ENCODE measurements at regions not wholly inside any gene's neighbourhood (a gene's known extent, or its start where the extent isn't known, plus 50 kb on each side); places are given as distances from the start of the nearest gene placed in this dataset.

DNA sequence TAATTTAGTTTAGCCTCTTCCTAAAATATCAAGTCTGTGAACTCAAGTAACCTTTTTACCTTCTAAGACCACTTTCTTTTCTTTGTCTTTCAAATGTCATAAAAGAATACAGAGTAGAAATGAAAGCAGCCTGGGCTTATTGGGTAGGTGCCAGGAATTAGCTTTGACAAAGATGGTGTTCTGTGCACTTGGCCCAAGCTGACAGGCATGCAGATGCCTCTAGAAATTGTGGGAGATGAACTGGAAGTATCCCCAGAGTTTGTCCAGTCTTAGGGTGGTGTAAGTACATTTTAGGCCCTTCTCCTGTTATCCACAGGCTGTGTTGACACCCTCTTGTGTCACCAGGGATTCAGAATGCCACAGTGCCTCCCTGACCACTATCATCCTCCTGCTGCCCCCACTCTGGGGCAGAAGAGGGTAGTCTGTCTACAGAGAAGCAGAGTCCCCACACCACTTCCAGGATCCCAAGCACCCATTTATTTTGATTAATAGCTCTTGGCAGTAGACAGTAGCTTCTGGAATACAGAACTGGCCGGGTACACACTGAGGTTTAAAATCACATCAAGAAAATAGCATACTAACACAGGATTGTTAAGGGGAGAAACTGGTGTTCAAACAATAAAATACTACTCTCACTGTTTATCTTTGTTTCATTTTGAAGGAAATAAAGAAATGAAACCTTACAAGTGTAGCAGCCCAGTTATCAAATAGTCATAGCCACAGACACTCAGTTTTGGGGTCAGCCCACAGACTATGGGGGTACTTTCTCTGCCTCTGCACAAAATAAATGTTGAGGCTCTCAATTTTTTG, 343.2 kb downstream of the KCNRG start:
- DNase-seq (ENCODE audit: low spot score), result peak; percentile 15

DNA sequence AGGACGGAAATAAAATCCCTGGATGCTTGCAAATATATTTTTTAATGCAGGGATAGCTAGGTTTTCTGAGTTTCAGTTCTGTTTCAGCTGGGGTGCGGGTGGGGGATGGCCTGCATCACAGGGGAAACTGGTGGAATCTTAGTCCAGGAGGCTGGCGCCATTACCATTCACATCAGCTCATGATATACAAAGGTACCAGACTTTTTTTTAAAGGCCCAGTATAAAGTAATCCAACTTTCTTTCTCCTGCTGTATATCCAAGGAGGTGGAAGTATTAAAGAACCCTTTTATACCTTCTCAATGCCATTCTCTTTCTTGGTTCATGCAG, 343.8 kb downstream of the KCNRG start:
- DNase-seq (ENCODE audit: low spot score), result no peak

DNA sequence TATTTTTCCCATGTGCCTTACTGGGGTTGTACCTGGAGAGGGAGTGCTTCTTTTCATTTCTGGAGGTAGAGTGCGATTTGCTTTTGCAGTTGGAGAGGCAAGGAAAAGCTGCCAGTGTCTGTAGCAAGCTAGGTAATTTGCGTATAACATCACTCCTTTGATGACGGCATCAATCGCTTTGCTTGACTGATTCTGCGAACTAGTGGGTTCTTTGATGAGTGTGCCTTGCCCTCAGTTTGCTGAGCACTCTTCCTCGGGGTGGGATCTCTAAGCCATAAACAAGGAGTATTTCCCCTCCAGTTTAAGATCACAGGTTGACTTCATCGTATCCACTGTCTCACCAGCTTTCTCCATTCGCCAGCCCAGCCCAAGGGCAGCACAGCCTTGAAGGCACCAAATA, 344.5 kb downstream of the KCNRG start:
- no peak for DNase-seq (ENCODE audit: low spot score)

DNA sequence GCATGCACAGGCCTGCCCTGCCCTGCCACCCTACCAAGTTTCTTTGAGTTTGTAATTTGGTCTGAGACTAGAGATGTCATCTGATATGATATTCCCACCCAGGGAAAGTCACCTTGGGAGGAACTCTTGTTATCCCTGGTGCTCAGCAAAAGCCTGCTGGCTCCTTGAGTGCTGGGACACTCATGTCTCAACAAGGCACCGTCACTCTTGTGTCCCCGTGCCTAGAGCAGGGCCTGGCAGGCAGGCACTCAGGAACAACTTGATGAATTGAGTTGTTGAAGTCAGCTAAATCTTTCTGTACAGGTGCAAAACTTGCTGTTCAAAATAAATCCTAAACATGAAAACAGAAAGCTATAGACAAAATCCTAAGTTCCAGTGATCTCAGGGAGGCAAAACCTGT, 345.4 kb downstream of the KCNRG start:
- DNase-seq (ENCODE audit: low spot score), result no peak

DNA sequence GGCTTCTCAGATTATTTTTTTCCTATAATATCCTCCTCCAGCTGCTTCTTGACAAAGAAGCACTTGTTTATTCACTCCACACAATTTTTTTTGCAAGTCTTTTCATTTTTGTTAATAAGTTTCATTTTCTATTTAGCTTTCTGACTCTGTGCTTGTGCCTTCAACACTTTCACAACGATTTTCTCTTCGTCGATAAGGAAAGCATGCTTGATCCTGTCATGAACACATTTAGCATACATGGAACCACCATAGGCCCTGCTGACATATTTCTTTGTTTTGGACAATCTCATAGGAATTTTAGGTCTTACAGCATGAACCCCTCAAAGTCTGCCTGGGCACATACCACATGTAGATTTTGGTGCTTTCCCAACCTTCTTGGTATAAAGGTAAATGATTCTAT, 346.0 kb downstream of the KCNRG start:
- DNase-seq (ENCODE audit: low spot score), result no peak

DNA sequence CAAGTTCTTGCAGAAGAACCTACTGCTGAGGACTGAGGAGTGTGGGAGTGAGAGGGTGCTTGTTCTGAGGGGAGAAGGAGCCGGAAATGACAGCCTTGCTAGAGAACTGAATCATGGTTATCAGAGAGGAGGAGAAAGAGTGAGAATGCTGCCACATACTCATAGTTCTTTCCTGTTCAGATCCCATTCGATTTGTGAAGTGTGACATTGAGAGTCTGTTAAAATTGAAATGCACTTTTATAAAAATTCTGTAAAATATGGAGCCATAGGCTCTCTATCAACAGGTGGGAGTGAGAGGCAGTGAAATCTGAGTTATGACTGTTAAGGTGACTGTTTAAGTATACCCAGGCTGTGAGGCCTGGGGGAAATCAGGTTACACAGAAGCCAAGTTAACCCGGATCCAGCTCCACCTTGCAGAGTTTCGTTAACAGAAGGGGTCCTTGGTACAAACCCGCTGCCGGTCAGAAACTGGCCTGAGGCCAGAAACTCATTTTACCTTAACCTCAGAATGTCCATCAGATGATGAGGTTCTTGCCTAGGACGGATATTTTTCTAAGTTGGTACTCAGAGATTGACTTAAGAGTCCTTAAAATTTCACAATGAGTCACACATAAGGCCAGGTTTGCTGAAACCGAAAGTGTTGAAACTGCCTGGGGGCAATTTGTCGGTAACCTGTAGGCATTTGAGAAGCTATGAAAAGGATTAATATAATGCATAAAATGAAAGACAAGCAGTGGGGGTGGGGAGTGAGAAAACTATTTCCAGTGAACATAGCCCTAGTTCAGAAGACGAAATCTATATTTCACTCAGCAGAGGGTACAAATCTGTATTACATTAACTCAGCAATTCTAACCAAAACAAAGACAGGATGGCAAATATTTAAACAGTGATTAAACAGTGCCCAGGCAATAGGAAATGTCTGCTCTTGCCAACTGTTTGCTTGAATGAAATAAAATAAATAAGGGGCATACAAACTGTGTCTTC, 350.5 kb downstream of the KCNRG start:
- DNase-seq (ENCODE audit: low spot score), result peak; percentile 90

DNA sequence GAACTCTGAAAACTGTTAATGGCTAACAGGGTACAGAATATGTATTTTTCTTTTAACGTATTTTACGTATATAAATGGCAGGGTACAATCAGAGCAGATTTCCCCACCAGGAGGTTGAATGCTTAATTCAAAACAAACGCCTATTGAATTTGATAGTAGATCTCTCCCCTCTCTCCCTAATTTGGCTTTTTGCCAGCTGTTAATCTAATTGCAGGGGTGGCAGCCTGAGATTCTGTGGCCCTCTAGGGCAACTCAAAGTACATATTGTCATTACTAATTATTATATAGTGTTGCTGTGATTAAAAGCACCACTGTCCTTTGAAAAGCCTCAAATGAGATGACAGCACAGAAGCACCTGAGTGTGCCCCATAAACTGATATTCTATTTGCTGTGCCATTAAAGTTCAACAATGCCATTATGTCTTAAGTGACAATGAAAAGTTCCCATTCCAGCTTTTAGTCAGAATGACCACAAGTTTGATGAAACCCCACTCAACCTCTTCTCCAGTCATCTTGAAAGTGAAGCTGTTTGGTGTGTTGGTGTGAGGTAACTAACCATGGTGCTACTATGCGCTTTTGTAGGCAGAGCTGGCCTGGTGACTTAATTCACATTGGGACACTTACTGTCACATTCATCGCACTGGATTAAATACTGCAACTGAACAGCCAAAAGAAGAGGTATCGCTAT, 351.4 kb downstream of the KCNRG start:
- DNase-seq (ENCODE audit: low spot score), result no peak

DNA sequence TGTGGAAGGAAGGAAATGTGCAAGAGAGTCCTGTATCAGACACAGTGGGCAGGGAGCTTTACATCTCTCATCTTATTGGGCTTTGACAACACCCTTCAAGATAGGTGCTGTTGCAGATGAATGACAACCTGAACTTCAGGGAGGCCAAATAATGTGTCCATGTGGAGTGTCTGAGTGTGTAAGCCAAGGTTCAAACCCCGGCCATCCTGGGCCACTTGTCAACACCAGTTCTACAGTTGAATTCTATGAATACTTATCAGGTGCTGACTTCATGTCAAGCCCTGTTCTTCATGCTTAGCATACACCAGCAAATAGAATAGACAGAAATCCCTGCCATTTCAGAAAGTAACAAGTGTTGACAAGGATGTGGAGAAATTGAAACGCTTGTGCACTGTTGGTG, 354.4 kb downstream of the KCNRG start:
- DNase-seq (ENCODE audit: low spot score), result no peak

DNA sequence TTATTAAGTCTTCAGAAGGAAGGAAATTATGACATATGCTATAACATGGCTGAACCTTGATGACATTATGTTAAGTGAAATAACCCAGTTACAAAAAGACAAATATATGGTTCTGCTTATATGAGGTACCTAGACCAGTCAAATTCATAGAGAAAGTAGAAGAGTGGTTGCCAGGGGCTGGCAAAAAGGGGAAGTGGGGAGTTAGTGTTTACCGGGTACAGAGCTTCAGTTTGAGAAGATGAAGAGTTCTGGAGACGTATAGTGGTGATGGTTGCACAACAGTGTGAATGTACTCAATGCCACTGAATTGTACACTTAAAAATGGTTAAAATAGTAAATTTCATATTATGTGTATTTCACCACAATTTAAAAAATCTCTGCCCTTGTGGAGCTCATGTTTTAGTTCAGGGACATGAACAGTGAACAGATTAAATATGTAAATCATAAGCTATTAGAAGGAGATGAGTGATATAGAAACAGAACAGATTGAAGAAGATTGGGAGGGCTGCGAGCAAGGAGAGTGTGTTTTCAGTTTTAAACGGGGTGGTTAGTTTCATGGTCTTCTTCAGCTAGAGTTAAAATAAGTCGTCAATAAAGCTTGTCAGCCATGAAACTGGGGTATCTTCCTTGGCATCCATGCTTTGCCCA, 355.2 kb downstream of the KCNRG start:
- DNase-seq (ENCODE audit: low spot score), result no peak

DNA sequence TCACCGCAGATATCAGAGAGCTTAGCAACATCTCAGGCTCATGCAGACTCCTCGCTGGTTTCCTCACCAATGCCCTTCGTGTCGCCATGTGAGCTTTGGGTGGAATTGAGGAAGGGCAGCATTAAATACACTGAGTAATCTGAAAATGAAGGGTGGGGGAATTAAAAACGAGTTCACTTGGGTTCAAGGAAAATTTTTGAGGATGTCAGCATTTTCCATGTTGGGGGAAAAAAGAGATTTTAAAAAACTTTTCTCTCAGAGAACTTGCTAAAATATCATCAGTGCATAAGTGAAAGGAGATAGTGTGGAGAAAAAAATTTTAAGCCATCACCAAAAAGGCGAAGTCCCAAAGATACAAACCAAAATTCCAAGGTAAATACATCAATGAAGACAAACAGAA, 359.3 kb downstream of the KCNRG start:
- no peak for DNase-seq (ENCODE audit: low spot score)

DNA sequence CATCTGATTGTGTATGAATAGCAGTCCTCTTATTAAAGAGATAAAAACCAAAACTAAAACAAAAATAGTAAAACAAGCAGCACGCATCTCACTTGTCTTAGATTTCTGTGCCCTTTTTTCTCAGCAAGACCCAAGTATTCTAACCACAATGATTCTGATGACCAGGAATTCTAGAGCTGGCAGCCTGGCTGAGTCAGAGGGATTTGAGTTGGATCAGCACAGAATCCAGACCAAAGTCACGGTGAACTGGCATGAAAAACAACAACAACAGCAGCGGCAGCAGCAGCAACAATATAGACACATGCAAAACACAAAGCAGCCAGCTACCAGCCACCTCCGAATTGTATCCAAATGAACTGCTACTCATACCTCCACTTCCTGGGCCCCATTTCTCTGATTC, 360.5 kb downstream of the KCNRG start:
- peak; percentile 79 for DNase-seq (ENCODE audit: low spot score)

DNA sequence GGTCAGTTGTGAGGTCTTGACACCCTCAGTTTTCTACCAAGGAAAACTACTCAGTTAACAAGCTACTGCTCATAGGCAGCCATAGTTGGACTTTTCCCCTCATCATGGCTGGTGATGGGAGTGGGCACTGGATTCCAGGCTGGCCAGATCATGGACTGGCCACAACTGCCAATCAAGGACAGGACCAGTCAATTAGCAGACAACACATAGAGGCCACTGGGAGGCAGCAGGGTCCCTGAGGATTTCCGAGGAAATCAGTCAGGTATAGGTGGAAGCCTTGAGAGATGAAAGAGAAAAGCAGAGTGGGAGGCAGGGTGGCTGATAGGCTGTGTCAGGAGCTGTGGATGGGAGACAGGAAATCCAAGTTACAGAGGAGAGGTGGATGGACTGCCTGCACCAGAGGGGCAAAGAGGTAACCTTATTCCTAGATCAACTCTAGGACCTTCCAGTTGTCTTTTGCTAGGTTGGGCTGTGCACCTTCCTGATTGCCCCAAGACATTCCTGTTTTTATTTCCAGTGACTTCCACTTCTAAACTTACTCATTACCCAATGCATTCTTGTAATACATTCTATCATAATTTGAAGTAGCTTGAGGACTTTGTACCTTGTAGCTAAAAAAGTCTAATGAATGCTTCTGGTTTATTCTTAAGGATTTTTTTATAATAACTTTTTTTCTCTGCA, 361.8 kb downstream of the KCNRG start:
- DNase-seq (ENCODE audit: low spot score), result peak; percentile 41

DNA sequence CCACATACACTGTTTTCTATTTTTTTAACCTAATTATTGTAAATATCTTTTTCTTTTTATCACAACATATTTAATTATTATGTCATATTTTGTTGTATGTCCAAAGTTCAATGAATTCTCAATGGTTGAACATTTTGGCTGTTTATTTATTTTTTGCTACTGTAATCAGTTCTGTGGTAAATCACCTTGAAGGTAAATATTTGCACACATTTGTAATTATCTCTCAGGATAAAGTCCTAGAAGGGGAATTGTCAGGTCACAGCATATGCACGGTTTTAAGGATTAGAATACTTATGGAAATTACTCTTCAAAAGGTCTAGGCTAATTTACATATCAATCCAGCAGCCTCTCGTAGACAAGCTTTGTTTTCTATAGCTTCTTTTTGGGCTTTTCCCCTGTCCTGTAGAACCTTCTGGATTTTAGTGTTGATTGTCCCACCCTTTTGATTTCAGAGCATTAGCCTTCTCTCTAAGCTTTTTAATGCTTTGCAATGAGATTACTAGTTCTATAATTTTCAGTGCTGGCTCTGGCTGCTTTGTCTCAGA, 362.6 kb downstream of the KCNRG start:
- DNase-seq (ENCODE audit: low spot score), result no peak

DNA sequence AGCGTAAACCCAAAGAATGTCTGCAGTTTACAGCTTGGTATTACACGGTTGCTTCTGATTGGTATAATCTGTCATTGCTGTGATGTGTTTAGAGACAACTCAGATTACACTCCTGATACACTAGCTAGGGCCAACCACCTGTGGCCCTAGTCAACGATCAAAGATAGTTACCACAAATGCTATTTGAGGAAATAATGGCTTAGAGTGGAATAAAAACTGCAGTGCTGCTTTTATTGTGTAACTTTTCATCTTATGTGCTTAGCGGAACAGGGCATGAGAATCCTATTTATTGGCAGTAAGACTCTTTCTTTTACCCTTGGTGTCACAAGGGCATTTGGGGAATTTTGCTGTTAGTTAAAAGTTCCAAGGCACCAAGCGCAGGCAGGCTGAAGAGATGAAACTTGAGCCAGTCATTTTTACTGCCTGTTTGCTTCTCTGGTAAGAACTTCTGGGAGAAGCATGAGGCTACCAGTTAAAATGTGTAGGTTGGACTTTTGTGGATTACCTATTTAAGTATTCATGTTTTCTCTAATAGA, 363.3 kb downstream of the KCNRG start:
- DNase-seq (ENCODE audit: low spot score), result no peak

DNA sequence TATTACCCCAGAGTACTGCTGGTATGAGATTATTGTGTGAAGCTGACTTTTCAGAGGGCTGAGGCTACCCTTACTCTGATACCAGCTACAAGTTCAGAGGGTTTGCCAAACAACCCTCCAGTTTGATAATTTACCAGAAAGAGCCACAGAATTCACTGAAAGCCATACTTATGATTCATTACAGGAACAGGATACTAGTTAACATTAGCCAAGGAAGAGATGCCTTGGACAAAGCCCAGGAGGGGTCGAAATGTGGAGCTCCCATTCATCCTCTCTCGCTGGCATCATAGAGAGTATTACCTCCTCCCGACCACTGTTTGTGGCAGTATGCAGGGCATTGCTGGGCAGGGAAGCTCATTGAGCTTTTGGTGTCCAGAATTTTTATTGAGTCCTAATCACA, 364.3 kb downstream of the KCNRG start:
- DNase-seq (ENCODE audit: low spot score), result peak; percentile 85

DNA sequence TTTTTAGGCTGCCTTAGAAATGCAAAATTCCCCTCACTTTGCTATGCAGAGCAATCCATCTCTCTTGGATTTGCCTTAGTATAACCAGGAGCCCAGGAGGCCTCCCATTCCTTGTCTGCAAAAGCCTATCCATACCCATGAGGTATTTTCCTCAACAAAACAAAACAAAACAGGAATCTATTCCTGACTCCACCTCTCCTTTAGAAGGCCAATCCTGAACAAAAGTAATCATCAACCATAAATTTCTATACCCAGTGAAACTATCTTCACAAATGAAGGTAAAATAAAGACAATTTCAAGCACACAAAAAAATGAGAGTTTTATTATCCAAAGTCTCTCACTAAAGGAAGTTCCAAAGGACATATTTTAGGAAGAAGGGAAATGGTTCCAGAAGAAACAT, 365.7 kb downstream of the KCNRG start:
- no peak for DNase-seq (ENCODE audit: low spot score)

DNA sequence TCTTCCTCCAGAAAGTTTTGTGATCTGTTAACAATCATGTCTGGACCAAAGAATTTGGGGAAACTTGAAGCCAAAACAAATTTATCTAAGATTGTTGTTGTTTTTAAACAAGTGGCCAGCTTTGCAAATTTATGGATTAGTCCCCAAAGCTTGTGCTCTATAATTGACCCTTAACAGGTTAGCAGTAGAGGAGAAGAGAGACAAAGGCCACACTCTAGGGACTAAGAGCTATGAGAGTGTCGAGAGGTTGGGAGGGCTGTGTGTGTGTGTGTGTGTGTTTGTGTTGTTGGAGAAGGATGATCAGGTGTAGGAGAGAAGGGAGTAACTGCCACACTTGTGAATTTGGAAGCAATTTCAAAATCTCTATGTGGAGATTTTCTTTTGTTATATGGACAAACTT, 367.3 kb downstream of the KCNRG start:
- no peak for DNase-seq (ENCODE audit: low spot score)

DNA sequence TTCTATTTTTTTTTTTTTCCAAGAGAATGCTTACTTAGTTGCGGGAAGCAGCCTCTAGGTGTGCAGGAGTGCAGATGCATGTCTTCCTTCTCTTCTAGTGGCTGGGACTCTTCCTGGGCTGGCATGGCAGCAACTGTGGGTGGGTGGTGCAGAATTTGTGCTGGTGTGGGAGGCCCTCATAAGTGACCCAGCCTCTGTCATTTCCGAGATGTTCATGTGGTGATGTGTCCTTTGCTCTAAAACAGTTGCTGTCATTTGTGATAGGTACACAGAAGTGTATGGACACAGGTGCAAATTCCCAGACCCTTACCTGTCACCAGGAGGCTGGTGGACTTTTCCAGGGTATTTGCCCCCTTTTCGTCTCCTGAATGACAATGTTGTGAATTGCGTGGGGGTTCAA, 367.7 kb downstream of the KCNRG start:
- DNase-seq (ENCODE audit: low spot score), result no peak

DNA sequence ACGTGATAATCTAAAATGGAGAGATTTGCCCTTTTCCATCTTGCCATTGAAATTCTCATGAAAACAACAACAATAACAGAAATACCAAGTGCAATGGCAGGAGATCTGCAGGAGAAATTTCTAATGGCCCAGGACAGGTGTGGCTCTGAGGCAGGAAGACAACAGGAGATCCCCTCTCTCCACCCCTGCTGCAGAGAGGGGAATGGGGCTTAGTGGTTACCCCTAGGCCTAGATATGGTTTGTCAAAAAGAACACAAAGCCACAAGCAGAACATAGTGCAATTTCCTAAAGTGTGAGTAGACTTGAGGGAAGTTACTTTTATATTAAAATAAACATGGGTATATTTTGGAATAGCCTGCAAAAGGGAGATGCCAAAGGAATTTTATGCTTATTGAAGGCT, 369.5 kb downstream of the KCNRG start:
- DNase-seq (ENCODE audit: low spot score), result no peak

DNA sequence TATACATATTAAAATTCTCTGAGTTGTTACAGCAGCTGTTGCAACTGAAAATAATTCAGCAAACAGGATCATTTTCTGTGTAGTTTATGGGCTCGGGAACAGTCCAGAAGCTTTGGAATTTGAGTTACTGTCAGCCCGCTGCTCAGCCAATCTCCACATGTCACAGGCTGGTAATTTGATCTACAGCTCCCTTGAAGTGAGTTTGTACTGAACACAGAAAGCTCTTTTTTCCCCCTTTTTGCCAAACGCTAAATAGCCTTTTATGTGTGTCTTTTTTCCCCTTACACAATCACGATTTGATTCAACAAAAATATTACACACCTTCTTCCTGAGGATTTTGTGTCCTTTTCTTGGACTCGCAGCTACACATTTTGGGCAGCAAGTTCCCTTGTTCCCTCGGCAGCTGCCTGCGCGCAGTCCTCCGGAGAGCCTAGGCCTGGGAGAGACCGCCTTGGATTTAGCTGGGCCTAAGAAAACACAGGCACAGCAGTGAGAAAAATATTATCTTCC, 371.4 kb downstream of the KCNRG start:
- DNase-seq (ENCODE audit: low spot score), result no peak

DNA sequence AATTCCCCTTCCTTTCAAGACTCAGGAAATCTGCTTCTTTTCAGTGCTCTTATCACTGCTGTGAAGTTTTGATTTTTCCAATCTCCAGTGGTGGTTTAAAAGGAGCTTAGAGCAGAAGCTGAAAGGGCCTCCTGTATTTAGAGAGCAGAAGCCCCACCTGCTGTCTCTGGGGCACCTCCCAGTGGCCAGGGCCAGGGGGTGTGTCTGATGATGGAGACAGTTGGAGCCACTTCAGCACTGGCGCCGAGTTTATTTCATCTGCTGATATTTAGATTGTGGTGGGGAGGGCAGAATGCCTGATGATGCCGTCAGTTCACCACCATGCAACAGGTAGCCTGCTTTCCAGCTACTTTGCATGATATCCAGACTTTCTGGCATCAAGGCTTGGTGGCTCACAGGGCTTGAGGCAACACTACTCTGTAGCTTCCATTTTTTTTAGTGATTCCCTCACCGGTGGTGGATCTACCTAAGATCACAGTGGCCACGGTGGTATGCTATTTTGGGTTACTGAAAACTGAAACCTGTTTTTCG, 371.9 kb downstream of the KCNRG start:
- DNase-seq (ENCODE audit: low spot score), result peak; percentile 69

All from kidney tubule cell (primary cell).